ENCODE measurements at regions not wholly inside any gene's neighbourhood (a gene's known extent, or its start where the extent isn't known, plus 50 kb on each side); places are given as distances from the start of the nearest gene placed in this dataset.

GRCh38 chr6:208364-208763 lies 83.9 kb upstream of the DUSP22 start:
- Histone ChIP-seq H3K4me3 (replicated peaks; ENCODE audit: low read depth, low read length) (no peak overlapping the region), H3K36me3 (ENCODE audit: control insufficient read depth, insufficient read depth, low read length) (no peaks in the 10 kb centered on the region), H3K27me3 (replicated peaks; ENCODE audit: control insufficient read depth, insufficient read depth, low read length) (no peaks in the 10 kb centered on the region)
- no peak for TF ChIP-seq CTCF (IDR thresholded peaks at IDR 0.05; ENCODE audit: insufficient read depth, low read length, poor library complexity, severe bottlenecking)
- no peak for DNase-seq (ENCODE audit: extremely low read depth, insufficient read length)

- no peak overlapping the region for H3K4me3 ChIP-seq (replicated peaks; ENCODE audit: low read depth, low read length)
- DNase-seq (ENCODE audit: extremely low read depth, insufficient read length), result no peak
- no peaks in the 10 kb centered on the region for H3K27me3 ChIP-seq (replicated peaks; ENCODE audit: control insufficient read depth, insufficient read depth, low read length)
- no peaks in the 10 kb centered on the region for H3K36me3 ChIP-seq (ENCODE audit: control insufficient read depth, insufficient read depth, low read length)
- no peak for TF ChIP-seq CTCF (IDR thresholded peaks at IDR 0.05; ENCODE audit: insufficient read depth, low read length, poor library complexity, severe bottlenecking)
Observed at GRCh38 chr6:208938-209337, 83.3 kb upstream of the DUSP22 start.

- H3K36me3 ChIP-seq (ENCODE audit: control insufficient read depth, insufficient read depth, low read length), result no peaks in the 10 kb centered on the region
- H3K4me3 ChIP-seq (replicated peaks; ENCODE audit: low read depth, low read length), result peak overlapping the region; percentile 29
- peak; percentile 79 for DNase-seq (ENCODE audit: extremely low read depth, insufficient read length)
- TF ChIP-seq CTCF (IDR thresholded peaks at IDR 0.05; ENCODE audit: insufficient read depth, low read length, poor library complexity, severe bottlenecking), result no peak
- H3K27me3 ChIP-seq (replicated peaks; ENCODE audit: control insufficient read depth, insufficient read depth, low read length), result no peaks in the 10 kb centered on the region
Observed at GRCh38 chr6:209432-210103, 82.7 kb upstream of the DUSP22 start.

GRCh38 chr6:210104-210456 lies 82.2 kb upstream of the DUSP22 start:
- DNase-seq (ENCODE audit: extremely low read depth, insufficient read length), result peak; percentile 59
- H3K27me3 ChIP-seq (replicated peaks; ENCODE audit: control insufficient read depth, insufficient read depth, low read length), result no peaks in the 10 kb centered on the region
- no peaks in the 10 kb centered on the region for H3K36me3 ChIP-seq (ENCODE audit: control insufficient read depth, insufficient read depth, low read length)
- TF ChIP-seq CTCF (IDR thresholded peaks at IDR 0.05; ENCODE audit: insufficient read depth, low read length, poor library complexity, severe bottlenecking), result no peak
- no peak overlapping the region for H3K4me3 ChIP-seq (replicated peaks; ENCODE audit: low read depth, low read length)

GRCh38 chr6:210778-211374 lies 81.4 kb upstream of the DUSP22 start:
- no peak for TF ChIP-seq CTCF (IDR thresholded peaks at IDR 0.05; ENCODE audit: insufficient read depth, low read length, poor library complexity, severe bottlenecking)
- no peaks in the 10 kb centered on the region for H3K36me3 ChIP-seq (ENCODE audit: control insufficient read depth, insufficient read depth, low read length)
- no peak for DNase-seq (ENCODE audit: extremely low read depth, insufficient read length)
- H3K4me3 ChIP-seq (replicated peaks; ENCODE audit: low read depth, low read length), result no peak overlapping the region
- no peaks in the 10 kb centered on the region for H3K27me3 ChIP-seq (replicated peaks; ENCODE audit: control insufficient read depth, insufficient read depth, low read length)
